RPMI7951 (cell line): ENCODE measurements at regions not wholly inside any gene's neighbourhood (a gene's known extent, or its start where the extent isn't known, plus 50 kb on each side); places are given as distances from the start of the nearest gene placed in this dataset.

Source experiments
- DNase-seq: peaks from one replicate; pipeline ENCODE4 v3.0.0-alpha.2; 2012; ENCODE audit warnings: low read depth

GRCh38 chr20:53837126-53837826, 233.1 kb downstream of the BCAS1 start:
- DNase-seq: no peak

GRCh38 chr20:53834749-53835148, 235.6 kb downstream of the BCAS1 start:
- DNase-seq: no peak

DNA sequence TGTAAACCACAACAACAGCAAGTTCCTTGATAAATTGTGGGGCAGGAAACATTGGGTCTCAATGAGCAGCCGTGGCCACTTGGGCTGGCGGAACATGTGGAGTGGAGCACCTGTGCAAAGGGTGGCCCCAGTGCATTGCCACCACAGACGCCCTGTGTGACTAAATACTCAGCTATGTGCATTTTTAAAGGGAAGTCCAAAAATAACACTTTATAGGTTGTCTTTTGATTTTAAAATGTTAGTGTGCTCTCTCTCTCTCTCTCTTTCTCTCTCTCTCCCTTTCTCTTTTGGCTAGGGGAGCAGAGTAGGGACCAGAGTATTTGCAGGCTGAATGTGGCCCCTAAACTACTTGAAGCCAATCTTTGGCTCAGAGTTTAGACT, 236.3 kb downstream of the BCAS1 start:
- peak; percentile 51 for DNase-seq

- no peak for DNase-seq
Observed at GRCh38 chr20:53833333-53834061, 236.9 kb downstream of the BCAS1 start.

DNA sequence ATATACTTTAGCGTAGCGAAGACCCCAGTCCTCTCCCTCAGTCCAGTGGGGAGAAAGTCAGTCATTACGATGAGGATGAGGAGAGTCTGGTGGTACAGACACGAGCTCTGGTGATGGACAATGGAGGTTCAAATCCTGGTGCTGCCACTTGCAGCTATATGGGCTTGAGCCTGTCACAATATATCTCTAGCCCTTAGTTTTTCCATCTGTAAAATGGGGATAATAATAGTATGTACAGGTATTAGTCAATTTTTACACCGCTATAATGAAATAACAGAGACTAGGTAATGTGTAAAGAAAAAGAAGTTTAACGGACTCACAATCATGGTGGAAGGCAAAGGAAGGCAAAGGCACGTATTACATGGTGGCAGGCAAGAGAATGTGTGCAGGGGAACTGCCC, 237.9 kb downstream of the BCAS1 start:
- DNase-seq: no peak

GRCh38 chr20:53831812-53832211, 238.2 kb upstream of the ZNF217 start:
- no peak for DNase-seq

DNA sequence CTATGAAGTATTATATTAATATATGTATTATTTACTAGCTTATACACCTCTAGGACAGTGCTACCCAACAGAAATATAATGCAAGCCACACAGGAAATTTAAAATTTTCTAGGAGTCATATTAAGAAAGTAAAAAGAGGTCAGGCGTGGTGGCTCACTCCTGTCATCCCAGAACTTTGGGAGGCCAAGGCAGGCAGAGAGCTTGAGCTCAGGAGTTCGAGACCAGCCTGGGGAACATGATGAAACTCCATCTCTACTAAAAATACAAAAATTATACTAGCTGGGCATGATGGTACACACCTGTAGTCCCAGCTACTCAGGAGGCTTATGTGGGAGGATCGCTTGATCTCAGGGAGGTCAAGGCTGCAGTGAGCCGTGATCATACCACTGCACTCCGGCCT, 237.6 kb upstream of the ZNF217 start:
- DNase-seq: no peak

GRCh38 chr20:53829724-53830521, 236.3 kb upstream of the ZNF217 start:
- peak; percentile 62 for DNase-seq

DNA sequence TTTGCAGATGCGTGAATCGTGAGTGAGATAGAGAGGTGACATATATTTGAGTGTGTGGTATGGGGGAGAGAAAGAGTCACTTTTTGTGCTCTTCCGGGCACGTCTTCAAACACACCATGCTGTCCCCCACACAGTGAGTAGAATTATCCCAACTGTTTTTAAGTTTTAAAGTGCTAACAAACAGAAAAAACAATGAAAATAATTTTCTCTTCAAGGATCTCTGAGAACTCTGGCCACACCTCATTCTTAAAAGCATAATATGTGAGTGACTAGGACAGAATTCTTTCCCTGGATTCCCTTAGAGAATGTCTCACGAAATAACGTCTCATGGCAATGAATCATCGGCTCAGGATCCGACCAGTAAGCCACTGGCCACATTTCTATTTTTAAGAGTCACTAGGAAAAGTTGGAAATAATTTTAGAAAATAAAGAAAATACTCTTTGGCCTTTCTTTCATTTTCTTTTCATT, 235.7 kb upstream of the ZNF217 start:
- peak; percentile 98 for DNase-seq

GRCh38 chr20:53828682-53829254, 235.1 kb upstream of the ZNF217 start:
- DNase-seq: peak; percentile 93

DNA sequence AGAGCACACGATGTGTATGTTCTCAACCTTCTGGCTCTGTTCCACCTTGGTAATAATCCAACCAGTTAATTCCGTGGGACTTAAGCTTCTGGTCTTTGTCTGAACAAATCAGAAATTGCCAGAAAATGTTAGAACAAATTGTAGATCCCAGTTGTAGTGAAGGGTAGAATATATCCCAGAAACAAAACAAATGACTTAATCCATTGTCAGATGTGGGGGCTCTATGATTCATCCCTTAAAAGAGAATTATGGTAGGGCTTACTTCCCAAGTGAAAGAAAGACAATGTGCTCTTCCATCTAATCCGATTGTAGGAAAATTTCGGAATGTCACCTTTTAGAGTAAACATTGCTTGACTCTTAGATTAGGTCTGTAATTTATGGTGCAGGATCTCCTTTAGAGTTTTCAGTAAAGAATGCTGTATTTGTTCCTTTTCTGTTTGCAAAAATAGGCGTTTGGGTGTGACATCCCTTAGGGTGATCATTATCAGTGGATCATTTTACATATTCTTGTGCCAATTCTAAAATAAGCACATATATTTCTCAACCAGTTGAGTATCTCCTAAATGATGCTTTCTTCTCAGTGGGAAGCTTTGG, 234.5 kb upstream of the ZNF217 start:
- DNase-seq: peak; percentile 98

GRCh38 chr20:53827292-53828087, 233.9 kb upstream of the ZNF217 start:
- no peak for DNase-seq

DNA sequence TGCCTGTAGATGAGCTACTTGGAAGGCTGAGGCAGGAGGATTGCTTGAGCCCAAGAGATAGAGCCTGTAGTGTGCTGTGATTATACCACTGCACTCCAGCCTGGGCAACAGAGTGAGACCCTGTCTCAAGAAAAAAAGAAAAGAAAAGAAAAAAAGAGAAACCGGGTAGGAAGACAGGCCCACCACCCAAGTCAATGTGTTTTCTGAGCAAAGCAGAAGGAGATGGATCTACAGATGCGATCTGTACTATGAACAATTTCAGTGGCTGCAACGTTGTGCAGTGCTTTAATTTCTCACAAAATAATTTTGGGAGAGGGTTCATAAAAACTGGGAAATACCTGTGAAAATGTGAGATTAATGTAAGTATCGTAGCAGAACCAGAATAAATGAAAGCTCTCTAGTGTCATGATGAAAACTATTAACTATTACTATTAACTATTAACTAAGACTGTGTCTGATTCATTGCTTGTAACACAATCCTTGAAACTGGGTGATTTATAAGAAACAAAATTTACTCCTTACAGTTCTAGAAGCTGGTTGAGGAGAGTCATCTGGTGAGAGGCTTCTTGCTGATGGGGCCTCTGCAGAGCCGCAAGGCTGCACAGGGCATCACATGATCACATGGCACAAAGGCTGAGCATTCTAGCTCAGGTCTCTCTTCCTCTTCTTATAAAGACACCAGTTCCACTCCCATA, 233.1 kb upstream of the ZNF217 start:
- peak; percentile 49 for DNase-seq

- no peak for DNase-seq
Observed at GRCh38 chr20:53826090-53826489, 232.5 kb upstream of the ZNF217 start.

- DNase-seq: no peak
Observed at GRCh38 chr20:53825282-53825681, 231.6 kb upstream of the ZNF217 start.

DNA sequence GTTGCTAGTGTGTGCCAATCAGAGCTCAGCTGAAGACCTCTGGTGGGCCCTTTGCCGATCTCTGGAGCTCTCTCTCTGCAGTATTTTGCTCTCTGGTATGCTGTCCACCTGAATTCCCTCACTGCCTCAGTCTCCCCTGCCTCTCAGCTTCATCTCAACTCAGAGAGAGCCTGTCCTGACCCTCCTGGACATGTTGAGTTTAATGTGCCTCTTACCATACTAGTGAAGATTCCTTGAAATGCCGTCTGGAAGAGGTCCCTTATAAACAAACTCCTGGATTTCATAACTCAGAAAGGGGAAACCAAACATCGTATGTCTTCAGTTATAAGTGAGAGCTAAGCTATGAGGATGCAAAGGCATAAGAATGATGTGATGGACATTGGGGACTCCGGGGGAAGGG, 231.1 kb upstream of the ZNF217 start:
- DNase-seq: no peak

DNA sequence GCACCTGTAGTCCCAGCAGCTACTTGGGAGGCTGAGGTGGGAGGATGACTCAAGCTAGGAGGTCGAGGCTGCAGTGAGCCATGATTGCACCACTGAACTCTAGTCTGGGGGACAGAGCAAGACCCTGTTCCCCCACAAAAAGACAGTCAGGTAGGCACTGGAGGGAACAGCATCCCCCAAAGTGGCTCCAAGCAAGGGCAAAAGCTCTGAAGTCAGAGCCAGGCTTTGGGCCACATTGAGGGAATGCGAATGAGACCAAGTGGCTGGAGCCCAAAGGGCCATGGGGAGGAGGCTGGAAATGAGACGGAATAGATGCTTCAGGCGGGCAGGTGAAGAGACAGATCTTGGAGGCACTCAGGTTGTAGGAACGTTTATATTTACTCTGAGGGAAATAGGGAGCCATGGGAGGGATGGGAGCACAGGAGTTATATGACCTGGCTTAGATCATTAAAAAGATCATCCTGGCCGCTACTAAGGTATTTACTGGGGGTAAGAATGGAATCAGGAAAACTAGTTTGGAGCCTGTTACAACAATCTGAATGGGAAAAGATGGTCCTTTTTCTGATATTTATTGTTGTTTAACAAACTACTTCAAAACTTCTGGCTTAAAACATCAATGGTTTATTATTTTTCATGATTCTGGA, 229.6 kb upstream of the ZNF217 start:
- DNase-seq: no peak

DNA sequence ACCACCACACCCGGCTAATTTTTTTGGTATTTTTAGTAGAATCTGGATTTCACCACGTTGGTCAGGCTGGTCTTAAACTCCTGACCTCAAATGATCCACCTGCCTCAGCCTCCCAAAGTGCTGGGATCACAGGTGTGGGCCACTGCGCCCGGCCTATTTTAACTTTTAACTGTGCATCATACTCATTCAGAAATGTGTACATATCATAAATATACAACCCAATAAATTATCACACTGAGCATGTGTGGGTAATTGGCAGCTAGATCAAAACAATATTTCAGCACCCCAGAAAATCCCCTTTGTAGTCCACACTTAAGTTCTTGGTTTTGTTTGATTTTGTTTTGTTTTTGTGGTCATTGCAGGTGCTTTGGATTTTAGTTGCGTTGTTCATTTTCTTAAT, 228.9 kb upstream of the ZNF217 start:
- no peak for DNase-seq

DNA sequence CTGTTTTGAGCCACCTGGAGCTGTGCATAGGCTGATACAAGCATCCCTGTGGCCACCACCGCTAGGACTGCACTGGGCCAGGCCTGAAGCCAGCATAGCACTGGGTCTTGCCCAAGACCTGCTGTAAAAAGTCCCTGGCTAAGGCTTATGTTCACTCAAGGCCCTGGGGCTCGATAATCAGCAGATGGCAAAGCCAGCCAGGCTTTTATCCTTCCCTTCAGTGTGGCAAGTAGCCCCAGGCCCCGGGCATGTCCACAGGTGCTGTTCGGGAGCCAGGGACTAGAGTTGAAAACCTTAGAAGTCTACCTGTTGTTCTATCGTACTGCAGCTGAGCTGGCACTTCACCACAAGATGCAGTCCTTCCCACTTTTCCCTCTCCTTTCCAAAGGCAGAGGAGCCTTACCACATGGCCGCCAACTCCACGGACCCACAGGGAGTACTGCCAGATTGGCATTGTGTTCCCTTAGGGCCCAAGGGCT, 226.4 kb upstream of the ZNF217 start:
- peak; percentile 35 for DNase-seq
